NCI-H345 treated with DMSO at 0.1 percent for 48 hours (cell line): ENCODE measurements at regions not wholly inside any gene's neighbourhood (a gene's known extent, or its start where the extent isn't known, plus 50 kb on each side); places are given as distances from the start of the nearest gene placed in this dataset.
"Not testable (repeated sequence)": the region's sequence is repeated elsewhere in the genome, so short reads cannot be mapped to it uniquely, and the experiment has no call there.

Experiments used
- DNase-seq: peaks from one replicate; lab custom pipeline; 2025; ENCODE audit not compliant: unreplicated experiment; lab: John Stamatoyannopoulos, UW

DNA sequence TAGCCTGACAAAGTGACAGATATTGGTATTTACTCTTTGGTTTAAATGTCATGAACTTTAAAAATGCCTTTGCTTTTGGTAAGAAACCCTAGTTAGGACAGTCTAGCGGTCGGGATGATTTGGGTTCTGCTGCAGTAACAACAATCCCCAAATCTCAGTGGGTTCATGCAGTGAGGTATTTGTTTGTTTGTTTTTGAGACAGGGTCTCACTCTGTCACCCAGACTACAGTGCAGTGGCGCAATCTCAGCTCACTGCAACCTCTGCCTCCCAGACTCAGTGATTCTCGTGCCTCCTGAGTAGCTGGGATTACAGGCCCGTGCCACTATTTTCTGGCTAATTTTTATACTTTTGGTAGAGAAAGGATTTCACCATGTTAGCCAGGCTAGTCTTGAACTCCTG, 65.2 kb upstream of the EEF2KMT start:
- not testable (repeated sequence) for DNase-seq

DNA sequence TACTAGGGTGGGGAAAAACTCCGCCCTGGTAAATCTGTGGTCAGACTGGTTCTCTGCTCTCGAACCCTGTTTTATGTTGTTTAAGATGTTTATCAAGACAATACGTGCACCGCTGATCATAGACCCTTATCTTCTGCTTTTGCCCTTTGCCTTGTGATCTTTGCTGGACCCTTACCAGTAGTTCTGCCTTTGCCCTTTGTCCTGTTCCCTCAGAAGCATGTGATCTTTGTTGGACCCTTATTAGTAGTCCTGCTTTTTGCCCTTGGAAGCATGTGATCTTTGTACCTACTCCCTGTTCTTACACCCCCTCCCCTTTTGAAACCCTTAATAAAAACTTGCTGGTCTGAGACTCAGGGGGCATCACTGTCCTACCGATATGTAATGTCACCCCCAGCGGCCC, 64.3 kb upstream of the EEF2KMT start:
- not testable (repeated sequence) for DNase-seq

GRCh38 chr16:5160010-5160409, 62.4 kb upstream of the EEF2KMT start:
- DNase-seq: not testable (repeated sequence)

GRCh38 chr16:5159537-5159936, 61.9 kb upstream of the EEF2KMT start:
- not testable (repeated sequence) for DNase-seq

GRCh38 chr16:5158494-5158893, 60.9 kb upstream of the EEF2KMT start:
- no peak for DNase-seq

DNA sequence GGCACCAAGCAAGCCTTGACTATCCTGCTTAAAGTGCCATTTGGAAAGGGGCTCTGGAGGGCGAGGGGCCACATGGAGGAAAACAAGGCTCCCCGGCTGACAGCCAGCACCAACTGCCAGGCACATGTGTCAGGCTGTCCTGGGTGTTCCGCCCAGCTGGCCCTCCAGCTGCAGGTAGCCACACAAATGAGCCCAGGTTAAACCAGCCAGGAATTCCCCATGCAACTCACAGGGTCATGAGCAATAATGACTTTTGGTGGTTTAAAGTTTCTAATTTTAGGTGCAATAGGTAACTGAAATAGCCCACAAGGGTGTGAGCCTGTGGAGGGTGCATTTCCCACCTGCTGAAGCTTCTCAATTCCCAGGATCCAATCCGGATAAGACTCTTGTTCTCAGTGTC, 58.9 kb upstream of the EEF2KMT start:
- DNase-seq: not testable (repeated sequence)

DNA sequence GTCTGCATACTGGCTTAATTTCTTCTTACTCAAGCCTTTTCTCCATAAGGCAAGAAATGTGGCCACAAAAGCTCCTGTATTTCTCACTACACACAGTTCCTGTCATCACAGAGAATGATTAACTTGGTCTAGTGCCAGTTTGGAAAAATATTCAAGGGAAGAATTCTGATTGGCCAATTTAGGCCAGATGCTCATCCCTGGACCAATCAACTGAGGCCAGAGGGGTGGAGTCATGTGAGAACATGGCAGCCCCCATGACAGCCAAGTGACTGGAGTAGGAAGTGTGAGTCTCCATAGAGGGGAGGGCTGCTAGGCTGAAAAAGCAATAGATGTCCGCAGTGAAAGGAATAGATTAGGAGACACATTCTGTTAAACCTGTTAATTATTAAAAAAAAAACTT, 56.4 kb upstream of the EEF2KMT start:
- not testable (repeated sequence) for DNase-seq

GRCh38 chr16:5151409-5151808, 53.8 kb upstream of the EEF2KMT start:
- DNase-seq: not testable (repeated sequence)
